ENCODE measurements at regions not wholly inside any gene's neighbourhood (a gene's known extent, or its start where the extent isn't known, plus 50 kb on each side); places are given as distances from the start of the nearest gene placed in this dataset.

GRCh38 chr1:222093518-222093917 lies 351.6 kb upstream of the DUSP10 start:
- DNase-seq (ENCODE audit: insufficient read length, low spot score, missing footprints) = no peak
- Histone ChIP-seq H3K27me3 (ENCODE audit: insufficient read depth, low read length) (no peaks in the 10 kb centered on the region), H3K4me3 (ENCODE audit: insufficient read depth, low read length) (no peak overlapping the region), H3K4me2 (ENCODE audit: insufficient read depth, low read length) (no peak overlapping the region), H4K20me1 (ENCODE audit: insufficient read depth, low read length) (no peaks in the 10 kb centered on the region), H3K79me2 (ENCODE audit: insufficient read depth, low read length) (no peaks in the 10 kb centered on the region), H3K36me3 (ENCODE audit: insufficient read depth, low read length) (no peaks in the 10 kb centered on the region), H3K27ac (ENCODE audit: low read depth, low read length) (no peak overlapping the region), H3K9me3 (ENCODE audit: low read depth, low read length) (no peaks in the 10 kb centered on the region), H3K4me1 (ENCODE audit: insufficient read depth, low read length) (no peaks in the 10 kb centered on the region), H2AFZ (ENCODE audit: low read length) (no peak overlapping the region)
- TF ChIP-seq, protein P1, sequence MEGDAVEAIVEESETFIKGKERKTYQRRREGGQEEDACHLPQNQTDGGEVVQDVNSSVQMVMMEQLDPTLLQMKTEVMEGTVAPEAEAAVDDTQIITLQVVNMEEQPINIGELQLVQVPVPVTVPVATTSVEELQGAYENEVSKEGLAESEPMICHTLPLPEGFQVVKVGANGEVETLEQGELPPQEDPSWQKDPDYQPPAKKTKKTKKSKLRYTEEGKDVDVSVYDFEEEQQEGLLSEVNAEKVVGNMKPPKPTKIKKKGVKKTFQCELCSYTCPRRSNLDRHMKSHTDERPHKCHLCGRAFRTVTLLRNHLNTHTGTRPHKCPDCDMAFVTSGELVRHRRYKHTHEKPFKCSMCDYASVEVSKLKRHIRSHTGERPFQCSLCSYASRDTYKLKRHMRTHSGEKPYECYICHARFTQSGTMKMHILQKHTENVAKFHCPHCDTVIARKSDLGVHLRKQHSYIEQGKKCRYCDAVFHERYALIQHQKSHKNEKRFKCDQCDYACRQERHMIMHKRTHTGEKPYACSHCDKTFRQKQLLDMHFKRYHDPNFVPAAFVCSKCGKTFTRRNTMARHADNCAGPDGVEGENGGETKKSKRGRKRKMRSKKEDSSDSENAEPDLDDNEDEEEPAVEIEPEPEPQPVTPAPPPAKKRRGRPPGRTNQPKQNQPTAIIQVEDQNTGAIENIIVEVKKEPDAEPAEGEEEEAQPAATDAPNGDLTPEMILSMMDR (IDR thresholded peaks at IDR 0.05; ENCODE audit: extremely low read depth, low read depth, low read length) = no peak

DNA sequence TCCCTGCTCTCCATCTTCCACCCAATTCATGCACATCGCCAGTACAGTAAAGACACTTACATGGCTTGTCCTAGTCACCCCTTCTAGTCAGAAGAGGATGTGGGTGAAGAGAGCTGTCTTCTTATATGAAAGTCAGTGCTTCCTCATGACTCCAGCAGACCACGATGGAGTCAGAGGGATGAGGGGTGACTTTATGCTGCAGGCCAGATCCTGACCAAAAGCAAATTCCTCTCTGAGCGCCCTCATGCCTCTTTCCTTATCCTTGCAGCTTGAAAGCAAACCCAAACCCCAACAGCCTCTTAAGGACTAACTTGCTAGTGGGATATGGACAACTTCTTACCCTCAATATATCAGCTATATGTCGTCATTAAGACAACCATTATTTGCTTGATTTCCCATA lies 348.2 kb upstream of the DUSP10 start:
- TF ChIP-seq, protein P1 (IDR thresholded peaks at IDR 0.05; ENCODE audit: extremely low read depth, low read depth, low read length) = no peak
- H3K4me2 ChIP-seq (ENCODE audit: insufficient read depth, low read length) = no peak overlapping the region
- H3K9me3 ChIP-seq (ENCODE audit: low read depth, low read length) = no peaks in the 10 kb centered on the region
- no peak overlapping the region for H3K27ac ChIP-seq (ENCODE audit: low read depth, low read length)
- DNase-seq (ENCODE audit: insufficient read length, low spot score, missing footprints) = no peak
- no peaks in the 10 kb centered on the region for H3K79me2 ChIP-seq (ENCODE audit: insufficient read depth, low read length)
- peaks cover 7% of the 10 kb centered on the region for H3K4me1 ChIP-seq (ENCODE audit: insufficient read depth, low read length)
- no peaks in the 10 kb centered on the region for H3K36me3 ChIP-seq (ENCODE audit: insufficient read depth, low read length)
- peak overlapping the region; percentile 32 for H2AFZ ChIP-seq (ENCODE audit: low read length)
- no peaks in the 10 kb centered on the region for H3K27me3 ChIP-seq (ENCODE audit: insufficient read depth, low read length)
- no peak overlapping the region for H3K4me3 ChIP-seq (ENCODE audit: insufficient read depth, low read length)
- no peaks in the 10 kb centered on the region for H4K20me1 ChIP-seq (ENCODE audit: insufficient read depth, low read length)

GRCh38 chr1:222087221-222087920 lies 345.5 kb upstream of the DUSP10 start:
- Histone ChIP-seq H3K9me3 (ENCODE audit: low read depth, low read length) (no peaks in the 10 kb centered on the region), H3K36me3 (ENCODE audit: insufficient read depth, low read length) (no peaks in the 10 kb centered on the region), H4K20me1 (ENCODE audit: insufficient read depth, low read length) (no peaks in the 10 kb centered on the region), H3K27me3 (ENCODE audit: insufficient read depth, low read length) (no peaks in the 10 kb centered on the region), H3K27ac (ENCODE audit: low read depth, low read length) (no peak overlapping the region), H3K79me2 (ENCODE audit: insufficient read depth, low read length) (no peaks in the 10 kb centered on the region), H3K4me1 (ENCODE audit: insufficient read depth, low read length) (peaks cover 10% of the 10 kb centered on the region), H3K4me2 (ENCODE audit: insufficient read depth, low read length) (no peak overlapping the region), H2AFZ (ENCODE audit: low read length) (peak overlapping the region; percentile 45), H3K4me3 (ENCODE audit: insufficient read depth, low read length) (no peak overlapping the region)
- TF ChIP-seq, protein P1 (IDR thresholded peaks at IDR 0.05; ENCODE audit: extremely low read depth, low read depth, low read length) = no peak
- peak; percentile 21 for DNase-seq (ENCODE audit: insufficient read length, low spot score, missing footprints)

GRCh38 chr1:222084996-222085395 lies 343.1 kb upstream of the DUSP10 start:
- Histone ChIP-seq H3K9me3 (ENCODE audit: low read depth, low read length) (no peaks in the 10 kb centered on the region), H3K4me3 (ENCODE audit: insufficient read depth, low read length) (no peak overlapping the region), H2AFZ (ENCODE audit: low read length) (peak overlapping the region; percentile 62), H4K20me1 (ENCODE audit: insufficient read depth, low read length) (no peaks in the 10 kb centered on the region), H3K4me2 (ENCODE audit: insufficient read depth, low read length) (peak overlapping the region; percentile 28), H3K36me3 (ENCODE audit: insufficient read depth, low read length) (no peaks in the 10 kb centered on the region), H3K27me3 (ENCODE audit: insufficient read depth, low read length) (no peaks in the 10 kb centered on the region), H3K4me1 (ENCODE audit: insufficient read depth, low read length) (peaks cover 11% of the 10 kb centered on the region), H3K79me2 (ENCODE audit: insufficient read depth, low read length) (no peaks in the 10 kb centered on the region), H3K27ac (ENCODE audit: low read depth, low read length) (peak overlapping the region; percentile 68)
- no peak for DNase-seq (ENCODE audit: insufficient read length, low spot score, missing footprints)
- TF ChIP-seq, protein P1 (IDR thresholded peaks at IDR 0.05; ENCODE audit: extremely low read depth, low read depth, low read length) = no peak
